Cardiac septum (tissue), 1 donor: ENCODE measurements at regions not wholly inside any gene's neighbourhood (a gene's known extent, or its start where the extent isn't known, plus 50 kb on each side); places are given as distances from the start of the nearest gene placed in this dataset.
"Not testable (repeated sequence)": the region's sequence is repeated elsewhere in the genome, so short reads cannot be mapped to it uniquely, and the experiment has no call there.

Source experiments
- DNase-seq: peaks from one replicate; pipeline ENCODE4 v3.0.0-alpha.2; 2020; ENCODE audit warnings: low spot score
- intact Hi-C: fragments of 100-400 bp; cut with DNase I; formaldehyde crosslinking; loops from one replicate; pipeline ENCODE4 v1.14.0; 2022
- donor health status: DM: no; HTN: no; CAD: no.

- intact Hi-C loops: no loop called here
- no peak for DNase-seq
These were observed 50.5 kb upstream of the TUBA3D start for GRCh38 chr2:131425231-131425941.

GRCh38 chr2:131424605-131425114 is 51.3 kb upstream of the TUBA3D start:
- intact Hi-C loops, DNase-seq: not testable (repeated sequence)

- DNase-seq, intact Hi-C loops: not testable (repeated sequence)
These were observed 55.2 kb upstream of the TUBA3D start for GRCh38 chr2:131420751-131421150.

GRCh38 chr2:131419441-131419840 is 55.5 kb upstream of the RAB6D start:
- no peak for DNase-seq
- intact Hi-C loops: loop anchor here (10.0 kb wide), 1 partner anchor 725 kb away; no protein-coding TSS in a partner anchor

- intact Hi-C loops: loop anchor here (10.0 kb wide), 1 partner anchor 726 kb away; no protein-coding TSS in a partner anchor
These were observed 54.7 kb upstream of the RAB6D start for GRCh38 chr2:131418625-131419024.

GRCh38 chr2:131417886-131418285 is 53.9 kb upstream of the RAB6D start:
- intact Hi-C loops: loop anchor here (10.0 kb wide), 1 partner anchor 727 kb away; no protein-coding TSS in a partner anchor
- no peak for DNase-seq

More at GRCh38 chr2:131418625-131419024, 54.7 kb upstream of the RAB6D start:
- no peak for DNase-seq

- intact Hi-C loops: loop anchor here (2.0 to 10.0 kb wide), 3 partner anchors 99 to 731 kb away; no protein-coding TSS in a partner anchor
- no peak for DNase-seq
These were observed 49.8 kb upstream of the RAB6D start for GRCh38 chr2:131413785-131414184.
